NCI-H2029 (cell line): ENCODE measurements at regions not wholly inside any gene's neighbourhood (a gene's known extent, or its start where the extent isn't known, plus 50 kb on each side); places are given as distances from the start of the nearest gene placed in this dataset.

ENCODE experiments used
- DNase-seq: peaks from one replicate; lab custom pipeline; 2025; lab: John Stamatoyannopoulos, UW

- DNase-seq = no peak
Measured at GRCh38 chr10:88108115-88108610, 244.7 kb downstream of the PTEN start.

GRCh38 chr10:88110355-88110754 is 246.9 kb downstream of the PTEN start:
- no peak for DNase-seq

- no peak for DNase-seq
Measured at GRCh38 chr10:88110822-88111221, 247.4 kb downstream of the PTEN start.

- DNase-seq = no peak
Measured at GRCh38 chr10:88111294-88111693, 247.9 kb downstream of the PTEN start.

- DNase-seq = no peak
Measured at GRCh38 chr10:88113232-88113631, 249.8 kb downstream of the PTEN start.

GRCh38 chr10:88113657-88114272 is 250.3 kb downstream of the PTEN start:
- no peak for DNase-seq

GRCh38 chr10:88114368-88114767 is 250.9 kb downstream of the PTEN start:
- DNase-seq = peak; percentile 25

- DNase-seq = no peak
Measured at GRCh38 chr10:88115407-88115806, 252.0 kb downstream of the PTEN start.

- no peak for DNase-seq
Measured at GRCh38 chr10:88115968-88116367, 252.5 kb downstream of the PTEN start.

- DNase-seq = no peak
Measured at GRCh38 chr10:88116481-88116880, 253.1 kb downstream of the PTEN start.

- no peak for DNase-seq
Measured at GRCh38 chr10:88116971-88117626, 253.7 kb downstream of the PTEN start.

- no peak for DNase-seq
Measured at GRCh38 chr10:88117869-88118632, 254.6 kb downstream of the PTEN start.

- no peak for DNase-seq
Measured at GRCh38 chr10:88118729-88119128, 255.3 kb downstream of the PTEN start.

- no peak for DNase-seq
Measured at GRCh38 chr10:88119160-88119559, 255.7 kb downstream of the PTEN start.

- DNase-seq = no peak
Measured at GRCh38 chr10:88120075-88120474, 256.6 kb downstream of the PTEN start.

GRCh38 chr10:88120599-88121333 is 257.3 kb downstream of the PTEN start:
- DNase-seq = no peak

GRCh38 chr10:88121361-88121760 is 257.9 kb downstream of the PTEN start:
- no peak for DNase-seq

GRCh38 chr10:88122145-88122544 is 258.7 kb downstream of the PTEN start:
- DNase-seq = no peak

- no peak for DNase-seq
Measured at GRCh38 chr10:88122576-88122975, 259.2 kb downstream of the PTEN start.

GRCh38 chr10:88125766-88126165 is 262.3 kb downstream of the PTEN start:
- no peak for DNase-seq

- DNase-seq = no peak
Measured at GRCh38 chr10:88126699-88127098, 263.3 kb downstream of the PTEN start.

- no peak for DNase-seq
Measured at GRCh38 chr10:88127269-88127668, 263.8 kb downstream of the PTEN start.
